Duodenal mucosa (tissue), 2 donors: ENCODE measurements at regions not wholly inside any gene's neighbourhood (a gene's known extent, or its start where the extent isn't known, plus 50 kb on each side); places are given as distances from the start of the nearest gene placed in this dataset.

ENCODE experiments used
- H3K27ac ChIP-seq: one replicate; pipeline ENCODE4 v1.7.0; 2013; ENCODE audit warnings: low read depth, low read length
- H3K27me3 ChIP-seq, 2 donors: one replicate each; pipeline ENCODE4 v1.7.0; 2013; ENCODE audit warnings: low read length in 2 of 2, control low read depth in 1 of 2; ENCODE audit not compliant: insufficient read depth in 2 of 2, control insufficient read depth in 1 of 2
- H3K36me3 ChIP-seq, 2 donors: one replicate each; pipeline ENCODE4 v1.7.0; 2013; ENCODE audit warnings: low read length in 2 of 2, control low read depth in 1 of 2; ENCODE audit not compliant: insufficient read depth in 2 of 2, control insufficient read depth in 1 of 2
- H3K4me1 ChIP-seq, 2 donors: one replicate each; pipeline ENCODE4 v1.7.0; 2013; ENCODE audit warnings: low read length in 2 of 2, control low read depth in 1 of 2; ENCODE audit not compliant: insufficient read depth in 2 of 2, control insufficient read depth in 1 of 2
- H3K4me3 ChIP-seq, 2 donors: one replicate each; pipeline ENCODE4 v1.7.0; 2013; ENCODE audit warnings: low read length in 2 of 2, low read depth in 1 of 2
- H3K9ac ChIP-seq, 2 donors: one replicate each; pipeline ENCODE4 v1.7.0; 2013; ENCODE audit warnings: low read length in 2 of 2, low read depth in 1 of 2
- H3K9me3 ChIP-seq, 2 donors: one replicate each; pipeline ENCODE4 v1.7.0; 2013; ENCODE audit warnings: low read length in 2 of 2, control low read depth in 1 of 2; ENCODE audit not compliant: control insufficient read depth in 1 of 2

GRCh38 chr16:26342621-26343020, 650.9 kb downstream of the HS3ST4 start:
- Histone ChIP-seq H3K4me3 (no peak overlapping the region), H3K27me3 (no peaks in the 10 kb centered on the region), H3K9ac (no peak overlapping the region), H3K4me1 (no peaks in the 10 kb centered on the region), H3K36me3 (no peaks in the 10 kb centered on the region), H3K9me3 (peaks cover 0 to 2% of the 10 kb centered on the region in 2 donors), H3K27ac (no peak overlapping the region)

GRCh38 chr16:26344240-26344776, 652.5 kb downstream of the HS3ST4 start:
- no peaks in the 10 kb centered on the region for H3K4me1 ChIP-seq
- no peaks in the 10 kb centered on the region for H3K27me3 ChIP-seq
- H3K36me3 ChIP-seq, result no peaks in the 10 kb centered on the region
- no peak overlapping the region for H3K27ac ChIP-seq
- H3K9me3 ChIP-seq, result peaks cover 0 to 2% of the 10 kb centered on the region in 2 donors
- no peak overlapping the region for H3K4me3 ChIP-seq
- H3K9ac ChIP-seq, result no peak overlapping the region

- H3K36me3 ChIP-seq, result no peaks in the 10 kb centered on the region
- no peaks in the 10 kb centered on the region for H3K27me3 ChIP-seq
- no peak overlapping the region for H3K9ac ChIP-seq
- H3K27ac ChIP-seq, result no peak overlapping the region
- no peak overlapping the region for H3K4me3 ChIP-seq
- H3K9me3 ChIP-seq, result peaks cover 2 to 6% of the 10 kb centered on the region in 2 donors
- no peaks in the 10 kb centered on the region for H3K4me1 ChIP-seq
Measured at GRCh38 chr16:26344976-26345375, 653.2 kb downstream of the HS3ST4 start.

- Histone ChIP-seq H3K4me1 (no peaks in the 10 kb centered on the region), H3K27me3 (no peaks in the 10 kb centered on the region), H3K4me3 (no peak overlapping the region), H3K9me3 (peaks cover 2 to 9% of the 10 kb centered on the region in 2 donors), H3K9ac (no peak overlapping the region), H3K27ac (no peak overlapping the region), H3K36me3 (no peaks in the 10 kb centered on the region)
Measured at GRCh38 chr16:26345966-26346365, 654.2 kb downstream of the HS3ST4 start.

- Histone ChIP-seq H3K9ac (no peak overlapping the region), H3K4me1 (no peaks in the 10 kb centered on the region), H3K36me3 (no peaks in the 10 kb centered on the region), H3K27me3 (no peaks in the 10 kb centered on the region), H3K9me3 (peaks cover 2 to 9% of the 10 kb centered on the region in 2 donors), H3K4me3 (no peak overlapping the region), H3K27ac (no peak overlapping the region)
Measured at GRCh38 chr16:26348095-26348494, 656.3 kb downstream of the HS3ST4 start.

GRCh38 chr16:26360867-26361266, 669.1 kb downstream of the HS3ST4 start:
- Histone ChIP-seq H3K27me3 (no peaks in the 10 kb centered on the region), H3K9ac (no peak overlapping the region), H3K36me3 (no peaks in the 10 kb centered on the region), H3K27ac (no peak overlapping the region), H3K9me3 (peaks cover 0 to 3% of the 10 kb centered on the region in 2 donors), H3K4me1 (no peaks in the 10 kb centered on the region), H3K4me3 (no peak overlapping the region)

GRCh38 chr16:26363581-26363980, 671.8 kb downstream of the HS3ST4 start:
- H3K9me3 ChIP-seq, result no peaks in the 10 kb centered on the region
- H3K27me3 ChIP-seq, result no peaks in the 10 kb centered on the region
- H3K4me1 ChIP-seq, result no peaks in the 10 kb centered on the region
- no peak overlapping the region for H3K27ac ChIP-seq
- no peak overlapping the region for H3K9ac ChIP-seq
- H3K4me3 ChIP-seq, result no peak overlapping the region
- H3K36me3 ChIP-seq, result no peaks in the 10 kb centered on the region

GRCh38 chr16:26365161-26365940, 673.6 kb downstream of the HS3ST4 start:
- Histone ChIP-seq H3K27me3 (no peaks in the 10 kb centered on the region), H3K36me3 (no peaks in the 10 kb centered on the region), H3K9ac (no peak overlapping the region), H3K4me3 (no peak overlapping the region), H3K4me1 (no peaks in the 10 kb centered on the region), H3K27ac (no peak overlapping the region), H3K9me3 (no peaks in the 10 kb centered on the region)

- Histone ChIP-seq H3K4me3 (no peak overlapping the region), H3K4me1 (no peaks in the 10 kb centered on the region), H3K36me3 (no peaks in the 10 kb centered on the region), H3K27me3 (no peaks in the 10 kb centered on the region), H3K27ac (no peak overlapping the region), H3K9me3 (peaks cover 10 to 13% of the 10 kb centered on the region in 2 donors), H3K9ac (no peak overlapping the region)
Measured at GRCh38 chr16:26371349-26371869, 679.6 kb downstream of the HS3ST4 start.

GRCh38 chr16:26374279-26374925, 682.6 kb downstream of the HS3ST4 start:
- Histone ChIP-seq H3K9ac (no peak overlapping the region), H3K27me3 (no peaks in the 10 kb centered on the region), H3K27ac (no peak overlapping the region), H3K4me3 (no peak overlapping the region), H3K9me3 (peaks cover 10 to 13% of the 10 kb centered on the region in 2 donors), H3K36me3 (no peaks in the 10 kb centered on the region), H3K4me1 (no peaks in the 10 kb centered on the region)
